Breast epithelium (tissue), 3 donors: ENCODE measurements at regions not wholly inside any gene's neighbourhood (a gene's known extent, or its start where the extent isn't known, plus 50 kb on each side); places are given as distances from the start of the nearest gene placed in this dataset.

ENCODE experiments used
- CTCF ChIP-seq, 3 donors: fragments of 450-650 bp; IDR thresholded peaks; one replicate each; pipeline ENCODE4 v1.5.1; 2016 to 2017; ENCODE audit warnings: antibody characterized with exemption in 3 of 3, mild to moderate bottlenecking in 3 of 3, moderate library complexity in 3 of 3
- POLR2A ChIP-seq: fragments of 450-650 bp; IDR thresholded peaks from one replicate; pipeline ENCODE4 v1.6.1; 2016; ENCODE audit warnings: antibody characterized with exemption, mild to moderate bottlenecking, moderate library complexity
- POLR2AphosphoS5 ChIP-seq, 3 donors: sonication (generic); formaldehyde crosslinking; IDR thresholded peaks; one replicate each; pipeline ENCODE4 v1.6.1; 2017; ENCODE audit warnings: antibody characterized with exemption in 3 of 3

- TF ChIP-seq CTCF (IDR thresholded peaks at IDR 0.05) (no peak), POLR2A (no peak), POLR2AphosphoS5 (IDR thresholded peaks at IDR 0.05) (no peak)
Observed at GRCh38 chr2:150222379-150222778, 265.1 kb downstream of the RND3 start.
